GM21528 (cell line): ENCODE measurements at regions not wholly inside any gene's neighbourhood (a gene's known extent, or its start where the extent isn't known, plus 50 kb on each side); places are given as distances from the start of the nearest gene placed in this dataset.

ENCODE experiments used
- ATAC-seq: cut with Tn5 transposase; IDR thresholded peaks from one replicate; pipeline ENCODE4 v1.9.1; 2021; ENCODE audit warnings: mild to moderate bottlenecking, moderate library complexity; ENCODE audit not compliant: unreplicated experiment, low FRiP score

GRCh38 chr17:12362853-12363455 is 302.7 kb upstream of the MYOCD start:
- no peak for ATAC-seq

GRCh38 chr17:12365805-12366204 is 299.9 kb upstream of the MYOCD start:
- ATAC-seq: no peak

GRCh38 chr17:12369065-12369464 is 296.6 kb upstream of the MYOCD start:
- ATAC-seq: no peak

GRCh38 chr17:12376276-12376675 is 289.4 kb upstream of the MYOCD start:
- ATAC-seq: no peak

- no peak for ATAC-seq
Measured at GRCh38 chr17:12386225-12386624, 279.5 kb upstream of the MYOCD start.

GRCh38 chr17:12388226-12388625 is 277.5 kb upstream of the MYOCD start:
- no peak for ATAC-seq

- ATAC-seq: no peak
Measured at GRCh38 chr17:12389421-12389820, 276.3 kb upstream of the MYOCD start.

- ATAC-seq: no peak
Measured at GRCh38 chr17:12390631-12391030, 275.1 kb upstream of the MYOCD start.

GRCh38 chr17:12391468-12391867 is 274.2 kb upstream of the MYOCD start:
- ATAC-seq: no peak

GRCh38 chr17:12395733-12396354 is 269.8 kb upstream of the MYOCD start:
- ATAC-seq: no peak

GRCh38 chr17:12398441-12399051 is 267.1 kb upstream of the MYOCD start:
- no peak for ATAC-seq

GRCh38 chr17:12402963-12403622 is 262.6 kb upstream of the MYOCD start:
- no peak for ATAC-seq

- no peak for ATAC-seq
Measured at GRCh38 chr17:12403881-12404398, 261.8 kb upstream of the MYOCD start.

GRCh38 chr17:12406623-12407215 is 259.0 kb upstream of the MYOCD start:
- no peak for ATAC-seq

- no peak for ATAC-seq
Measured at GRCh38 chr17:12407495-12408252, 258.0 kb upstream of the MYOCD start.

GRCh38 chr17:12409082-12409481 is 256.6 kb upstream of the MYOCD start:
- ATAC-seq: no peak

- no peak for ATAC-seq
Measured at GRCh38 chr17:12410717-12411116, 255.0 kb upstream of the MYOCD start.

- no peak for ATAC-seq
Measured at GRCh38 chr17:12415031-12415430, 250.7 kb upstream of the MYOCD start.

GRCh38 chr17:12421077-12421476 is 244.6 kb upstream of the MYOCD start:
- no peak for ATAC-seq

- peak; percentile 63 for ATAC-seq
Measured at GRCh38 chr17:12421646-12422306, 243.9 kb upstream of the MYOCD start.
